ENCODE measurements at regions not wholly inside any gene's neighbourhood (a gene's known extent, or its start where the extent isn't known, plus 50 kb on each side); places are given as distances from the start of the nearest gene placed in this dataset.

DNA sequence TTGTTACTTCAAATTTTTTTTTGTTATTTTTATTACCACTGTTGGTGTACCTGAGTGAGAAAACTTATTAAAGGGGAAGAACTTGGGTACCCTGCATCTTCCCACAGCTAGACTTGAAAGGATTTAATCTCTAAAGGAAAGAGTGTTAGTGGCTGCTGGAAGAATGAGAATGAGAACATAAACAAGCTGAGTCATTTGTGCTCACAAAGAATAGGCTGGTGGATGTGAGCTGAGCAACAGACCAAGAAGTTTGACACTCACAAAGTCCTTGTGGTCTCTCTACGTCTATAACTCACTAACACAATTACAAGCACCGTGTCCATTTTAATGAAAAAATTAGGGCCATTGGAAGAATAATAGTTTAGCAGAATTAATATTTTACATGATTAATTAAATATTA lies 217.6 kb upstream of the ANO5 start:
- no peak for ATAC-seq (ENCODE audit: poor library complexity)
- TF ChIP-seq, protein P1, sequence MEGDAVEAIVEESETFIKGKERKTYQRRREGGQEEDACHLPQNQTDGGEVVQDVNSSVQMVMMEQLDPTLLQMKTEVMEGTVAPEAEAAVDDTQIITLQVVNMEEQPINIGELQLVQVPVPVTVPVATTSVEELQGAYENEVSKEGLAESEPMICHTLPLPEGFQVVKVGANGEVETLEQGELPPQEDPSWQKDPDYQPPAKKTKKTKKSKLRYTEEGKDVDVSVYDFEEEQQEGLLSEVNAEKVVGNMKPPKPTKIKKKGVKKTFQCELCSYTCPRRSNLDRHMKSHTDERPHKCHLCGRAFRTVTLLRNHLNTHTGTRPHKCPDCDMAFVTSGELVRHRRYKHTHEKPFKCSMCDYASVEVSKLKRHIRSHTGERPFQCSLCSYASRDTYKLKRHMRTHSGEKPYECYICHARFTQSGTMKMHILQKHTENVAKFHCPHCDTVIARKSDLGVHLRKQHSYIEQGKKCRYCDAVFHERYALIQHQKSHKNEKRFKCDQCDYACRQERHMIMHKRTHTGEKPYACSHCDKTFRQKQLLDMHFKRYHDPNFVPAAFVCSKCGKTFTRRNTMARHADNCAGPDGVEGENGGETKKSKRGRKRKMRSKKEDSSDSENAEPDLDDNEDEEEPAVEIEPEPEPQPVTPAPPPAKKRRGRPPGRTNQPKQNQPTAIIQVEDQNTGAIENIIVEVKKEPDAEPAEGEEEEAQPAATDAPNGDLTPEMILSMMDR (IDR thresholded peaks at IDR 0.05): no peak
- Histone ChIP-seq H3K4me1 (ENCODE audit: insufficient read depth, low read length) (no peaks in the 10 kb centered on the region), H3K27me3 (ENCODE audit: control insufficient read depth in 1 of 2, insufficient read depth in 2 of 2, low read length in 2 of 2) (no peaks in the 10 kb centered on the region), H3K4me3 (ENCODE audit: low read length) (no peak overlapping the region), H3K27ac (ENCODE audit: low read depth in 1 of 2, low read length in 2 of 2) (no peak overlapping the region), H3K9me3 (ENCODE audit: control insufficient read depth in 1 of 2, insufficient read depth in 1 of 2, low read length in 2 of 2) (peaks cover 0 to 4% of the 10 kb centered on the region in 2 experiments), H3K36me3 (ENCODE audit: insufficient read depth, low read length) (no peaks in the 10 kb centered on the region)
- H3K9me3 Mint-ChIP-seq: peaks cover 6% of the 10 kb centered on the region
- intact Hi-C loops (cut with DNase I, micrococcal nuclease): no loop called here
- ChIA-PET POLR2A (no interaction called here), CTCF (no interaction called here)
- H3K4me1 Mint-ChIP-seq (ENCODE audit: low read depth): no peaks in the 10 kb centered on the region
- no peaks in the 10 kb centered on the region for H3K27me3 Mint-ChIP-seq
- H3K27ac Mint-ChIP-seq: no peak overlapping the region
- H3K4me3 Mint-ChIP-seq: no peak overlapping the region
- DNase-seq: no peak
- no peaks in the 10 kb centered on the region for H3K36me3 Mint-ChIP-seq (ENCODE audit: low read depth)

DNA sequence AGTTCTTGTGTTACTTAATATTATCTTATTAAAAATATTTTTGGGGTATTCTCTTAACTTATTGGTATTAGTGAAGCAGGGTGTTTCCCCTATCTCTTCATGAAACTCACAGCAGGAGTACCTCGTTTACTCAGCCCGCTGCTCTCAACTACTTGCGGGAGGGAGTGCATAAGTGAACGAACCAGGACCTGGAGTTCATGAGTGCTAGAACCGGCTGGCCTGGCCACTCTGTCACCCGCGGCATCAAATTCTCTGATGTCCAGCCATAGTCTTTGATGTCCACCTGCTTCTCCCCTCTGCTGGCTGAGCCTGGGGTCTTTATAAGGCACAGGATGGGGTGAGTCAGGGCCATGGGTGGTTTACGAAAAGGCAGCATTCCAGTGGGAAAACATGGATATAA lies 216.7 kb upstream of the ANO5 start:
- H3K27me3 ChIP-seq (ENCODE audit: control insufficient read depth in 1 of 2, insufficient read depth in 2 of 2, low read length in 2 of 2): no peaks in the 10 kb centered on the region
- CTCF ChIA-PET: no interaction called here
- intact Hi-C loops (cut with DNase I, micrococcal nuclease): no loop called here
- H3K4me3 ChIP-seq (ENCODE audit: low read length): no peak overlapping the region
- Mint-ChIP-seq H3K36me3 (ENCODE audit: low read depth) (no peaks in the 10 kb centered on the region), H3K4me3 (no peak overlapping the region), H3K4me1 (ENCODE audit: low read depth) (no peaks in the 10 kb centered on the region), H3K27me3 (no peaks in the 10 kb centered on the region), H3K27ac (no peak overlapping the region), H3K9me3 (peaks cover 6% of the 10 kb centered on the region)
- H3K36me3 ChIP-seq (ENCODE audit: insufficient read depth, low read length): no peaks in the 10 kb centered on the region
- peaks cover 0 to 4% of the 10 kb centered on the region in 2 experiments for H3K9me3 ChIP-seq (ENCODE audit: control insufficient read depth in 1 of 2, insufficient read depth in 1 of 2, low read length in 2 of 2)
- POLR2A ChIA-PET: no interaction called here
- TF ChIP-seq, protein P1 (IDR thresholded peaks at IDR 0.05): no peak
- H3K4me1 ChIP-seq (ENCODE audit: insufficient read depth, low read length): no peaks in the 10 kb centered on the region
- ATAC-seq (ENCODE audit: poor library complexity) (no peak), DNase-seq (no peak)
- no peak overlapping the region for H3K27ac ChIP-seq (ENCODE audit: low read depth in 1 of 2, low read length in 2 of 2)

DNA sequence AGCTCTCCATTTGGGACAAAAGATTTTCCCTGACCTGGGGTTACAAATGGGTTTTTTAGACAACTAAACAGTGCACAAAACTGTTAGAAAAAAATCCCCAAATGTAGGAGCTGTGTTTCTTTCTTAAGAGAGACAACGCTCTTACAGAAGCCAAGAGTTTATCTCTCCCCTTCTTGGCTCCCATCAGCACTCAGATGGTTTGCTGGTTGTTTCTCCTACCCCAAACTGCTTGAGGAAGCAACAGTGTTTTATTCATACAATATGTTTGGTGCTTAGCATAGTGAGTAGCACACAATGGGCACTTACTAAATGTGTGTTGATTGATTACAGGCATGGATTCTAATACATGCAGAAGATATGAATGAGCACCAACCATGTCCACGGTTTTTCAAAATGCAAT lies 209.5 kb upstream of the ANO5 start:
- H3K36me3 ChIP-seq (ENCODE audit: insufficient read depth, low read length): no peaks in the 10 kb centered on the region
- TF ChIP-seq, protein P1 (IDR thresholded peaks at IDR 0.05): no peak
- Mint-ChIP-seq H3K4me3 (no peak overlapping the region), H3K9me3 (no peaks in the 10 kb centered on the region), H3K36me3 (ENCODE audit: low read depth) (no peaks in the 10 kb centered on the region), H3K27me3 (no peaks in the 10 kb centered on the region), H3K27ac (no peak overlapping the region), H3K4me1 (ENCODE audit: low read depth) (no peaks in the 10 kb centered on the region)
- no peak for DNase-seq
- ATAC-seq (ENCODE audit: poor library complexity): no peak
- no peaks in the 10 kb centered on the region for H3K27me3 ChIP-seq (ENCODE audit: control insufficient read depth in 1 of 2, insufficient read depth in 2 of 2, low read length in 2 of 2)
- no peaks in the 10 kb centered on the region for H3K4me1 ChIP-seq (ENCODE audit: insufficient read depth, low read length)
- H3K9me3 ChIP-seq (ENCODE audit: control insufficient read depth in 1 of 2, insufficient read depth in 1 of 2, low read length in 2 of 2): peaks cover 0 to 4% of the 10 kb centered on the region in 2 experiments
- intact Hi-C loops (cut with DNase I, micrococcal nuclease): no loop called here
- H3K27ac ChIP-seq (ENCODE audit: low read depth in 1 of 2, low read length in 2 of 2): no peak overlapping the region
- ChIA-PET POLR2A (no interaction called here), CTCF (no interaction called here)
- no peak overlapping the region for H3K4me3 ChIP-seq (ENCODE audit: low read length)

All from CD4-positive, alpha-beta T cell (primary cell).